IMR-90 (cell line): ENCODE measurements at regions not wholly inside any gene's neighbourhood (a gene's known extent, or its start where the extent isn't known, plus 50 kb on each side); places are given as distances from the start of the nearest gene placed in this dataset.

Experiments
- ATAC-seq: fragments of 200-7000 bp; cut with Tn5 transposase; 2 replicates; pipeline ENCODE4 v1.9.1; 2020; ENCODE audit warnings: low read depth, mild to moderate bottlenecking, moderate library complexity
- BruUV-seq: library from RNA; stranded (reverse); fragments of 400-500 nt; replicated peaks from 2 replicates; lab custom pipeline; 2021; lab: Mats Ljungman, UMichigan
- CTCF ChIA-PET: fragments of 300-600 bp; formaldehyde crosslinking; extraction: SDS; loops from one replicate; lab custom pipeline; 2021; ENCODE audit warnings: antibody characterized with exemption; lab: Yijun Ruan, JAX
- POLR2A ChIA-PET: fragments of 300-600 bp; sonication (Branson Sonifier 250); formaldehyde crosslinking; loops from one replicate; lab custom pipeline; 2022; ENCODE audit warnings: antibody characterized with exemption; ENCODE audit not compliant: unreplicated experiment; lab: Charles Lee
- DNase-seq: peaks from one replicate; pipeline ENCODE4 v3.0.0; 2013
- H2AFZ ChIP-seq: replicated peaks from 2 replicates; pipeline ENCODE3; 2013; ENCODE audit warnings: low read length, mild to moderate bottlenecking; ENCODE audit not compliant: poor library complexity
- H2AK5ac ChIP-seq: 2 replicates; pipeline ENCODE4 v1.6.1; 2013; ENCODE audit warnings: low read depth, low read length, inconsistent platforms
- H2AK9ac ChIP-seq: replicated peaks from 2 replicates; pipeline ENCODE3; 2013; ENCODE audit warnings: mild to moderate bottlenecking, low read depth, low read length, moderate library complexity; ENCODE audit not compliant: poor library complexity
- H2BK120ac ChIP-seq: 2 replicates; pipeline ENCODE4 v1.6.1; 2013; ENCODE audit warnings: low read depth, low read length, inconsistent platforms
- H2BK15ac ChIP-seq: 3 replicates; pipeline ENCODE4 v1.6.1; 2013; ENCODE audit warnings: low read depth, low read length, inconsistent platforms
- H2BK20ac ChIP-seq: 2 replicates; pipeline ENCODE4 v1.6.1; 2013; ENCODE audit warnings: low read depth, mild to moderate bottlenecking, inconsistent platforms, low read length, moderate library complexity
- H2BK5ac ChIP-seq: 2 replicates; pipeline ENCODE4 v1.6.1; 2013; ENCODE audit warnings: mild to moderate bottlenecking, low read depth, low read length, inconsistent platforms; ENCODE audit not compliant: poor library complexity, severe bottlenecking
- H3K14ac ChIP-seq: replicated peaks from 2 replicates; pipeline ENCODE4 v1.6.1; 2013; ENCODE audit warnings: low read depth, low read length, inconsistent platforms
- H3K18ac ChIP-seq: 2 replicates; pipeline ENCODE4 v1.6.1; 2013; ENCODE audit warnings: low read depth, low read length, control low read depth
- H3K23ac ChIP-seq: 2 replicates; pipeline ENCODE4 v1.6.1; 2013; ENCODE audit warnings: low read depth, low read length, inconsistent platforms
- H3K27ac ChIP-seq: 2 replicates; pipeline ENCODE4 v1.5.1; 2013; ENCODE audit warnings: mild to moderate bottlenecking, control low read depth, low read length; ENCODE audit not compliant: insufficient read depth
- H3K27me3 ChIP-seq: 2 replicates; pipeline ENCODE4 v1.6.1; 2013; ENCODE audit warnings: low read length; ENCODE audit not compliant: control insufficient read depth, insufficient read depth
- H3K36me3 ChIP-seq: 2 replicates; pipeline ENCODE4 v1.6.1; 2013; ENCODE audit warnings: low read length, mixed read lengths; ENCODE audit not compliant: control insufficient read depth, insufficient read depth
- H3K4ac ChIP-seq: 2 replicates; pipeline ENCODE4 v1.6.1; 2013; ENCODE audit warnings: low read depth, low read length, inconsistent platforms
- H3K4me1 ChIP-seq: 2 replicates; pipeline ENCODE4 v1.6.1; 2013; ENCODE audit warnings: low read length, mixed read lengths; ENCODE audit not compliant: control insufficient read depth, insufficient read depth
- H3K4me2 ChIP-seq: 2 replicates; pipeline ENCODE4 v1.6.1; 2013; ENCODE audit warnings: low read depth, mild to moderate bottlenecking, control low read depth, low read length, moderate library complexity
- H3K4me3 ChIP-seq: 2 replicates; pipeline ENCODE4 v1.5.1; 2013; ENCODE audit warnings: low read depth, mild to moderate bottlenecking, control low read depth, low read length, moderate library complexity; ENCODE audit not compliant: insufficient read depth
- H3K56ac ChIP-seq: 2 replicates; pipeline ENCODE4 v1.6.1; 2013; ENCODE audit warnings: low read length, inconsistent platforms; ENCODE audit not compliant: insufficient read depth; ENCODE audit errors: extremely low read depth
- H3K79me1 ChIP-seq, 2 experiments: 2 replicates each; pipeline ENCODE4 v1.6.1; 2013; ENCODE audit warnings: low read length in 2 of 2, inconsistent platforms in 1 of 2, low read depth in 1 of 2
- H3K9ac ChIP-seq: 2 replicates; pipeline ENCODE4 v1.6.1; 2013; ENCODE audit warnings: low read depth, low read length, control low read depth
- H3K9me1 ChIP-seq: 2 replicates; pipeline ENCODE4 v1.6.1; 2013; ENCODE audit warnings: low read length, inconsistent platforms; ENCODE audit not compliant: insufficient read depth
- H3K9me3 ChIP-seq: 2 replicates; pipeline ENCODE4 v1.6.1; 2013; ENCODE audit warnings: low read length; ENCODE audit not compliant: control insufficient read depth, insufficient read depth
- H4K20me1 ChIP-seq: 2 replicates; pipeline ENCODE4 v1.6.1; 2013; ENCODE audit warnings: low read length, inconsistent platforms; ENCODE audit not compliant: insufficient read depth
- H4K5ac ChIP-seq: 2 replicates; pipeline ENCODE4 v1.6.1; 2013; ENCODE audit warnings: mild to moderate bottlenecking, low read depth, low read length, control low read depth
- H4K8ac ChIP-seq, 2 experiments: 2 replicates each; pipeline ENCODE4 v1.6.1; 2013; ENCODE audit warnings: low read depth in 2 of 2, low read length in 2 of 2, control low read depth in 1 of 2, inconsistent platforms in 1 of 2
- H4K91ac ChIP-seq: 2 replicates; pipeline ENCODE4 v1.6.1; 2013; ENCODE audit warnings: low read depth, low read length, inconsistent platforms; ENCODE audit not compliant: insufficient read depth
- BHLHE40 ChIP-seq: fragments of 150-350 bp; IDR thresholded peaks from 2 replicates; pipeline ENCODE4 v1.6.1; 2016; ENCODE audit warnings: mild to moderate bottlenecking, low read depth, low read length
- CEBPB ChIP-seq: IDR thresholded peaks from 2 replicates; pipeline ENCODE4 v1.6.1; 2012; ENCODE audit warnings: low read depth, low read length, improper control_type of control experiment
- CHD1 ChIP-seq: IDR thresholded peaks from 2 replicates; pipeline ENCODE4 v1.6.1; 2012; ENCODE audit warnings: low read depth, low read length, improper control_type of control experiment
- FOS ChIP-seq: fragments of 150-350 bp; IDR thresholded peaks from 2 replicates; pipeline ENCODE4 v1.6.1; 2016; ENCODE audit warnings: low read depth, low read length
- MAZ ChIP-seq: IDR thresholded peaks from 2 replicates; pipeline ENCODE4 v1.6.1; 2012; ENCODE audit warnings: low read depth, mild to moderate bottlenecking, low read length, improper control_type of control experiment, moderate library complexity, borderline replicate concordance
- NFE2L2 ChIP-seq: fragments of 150-350 bp; IDR thresholded peaks from 2 replicates; pipeline ENCODE4 v1.6.1; 2016; ENCODE audit warnings: low read depth, mild to moderate bottlenecking, low read length
- RAD21 ChIP-seq: IDR thresholded peaks from 2 replicates; pipeline ENCODE4 v1.6.1; 2012; ENCODE audit warnings: low read length, improper control_type of control experiment
- RFX5 ChIP-seq: IDR thresholded peaks from 2 replicates; pipeline ENCODE4 v1.8.0; 2012; ENCODE audit warnings: low read depth, mild to moderate bottlenecking, low read length, moderate library complexity
- SMC3 ChIP-seq: fragments of 150-350 bp; IDR thresholded peaks from 2 replicates; pipeline ENCODE4 v1.6.1; 2016; ENCODE audit warnings: low read depth, mild to moderate bottlenecking, antibody characterized with exemption, low read length, moderate library complexity
- USF2 ChIP-seq: fragments of 150-350 bp; IDR thresholded peaks from 2 replicates; pipeline ENCODE4 v1.6.1; 2017; ENCODE audit warnings: mild to moderate bottlenecking, antibody characterized with exemption, low read length, low read depth
- WGBS, 2 experiments: methylation state at CpG; one replicate each; pipeline versions ENCODE4 v1.1.5 to v1.1.7; 2013; ENCODE audit warnings: missing lambda C conversion rate in 2 of 2; ENCODE audit not compliant: insufficient read length in 1 of 2; ENCODE audit errors: extremely low coverage in 2 of 2; 5-methylcytosine and 5-hydroxymethylcytosine counted together
- dilution Hi-C: fragments of 300-500 bp; cut with HindIII; formaldehyde crosslinking; loops from one replicate; pipeline ENCODE4 v1.14.3; 2018; ENCODE audit warnings: low sequenced_read_pairs; ENCODE audit not compliant: unreplicated experiment
- in situ Hi-C: fragments of 300-500 bp; cut with MboI; formaldehyde crosslinking; loops from 3 replicates; pipeline ENCODE4 v1.14.3; 2019; ENCODE audit warnings: low sequenced_read_pairs, inconsistent platforms, mixed read lengths
- intact Hi-C: fragments of 100-400 bp; cut with micrococcal nuclease; formaldehyde crosslinking; loops from 2 replicates; pipeline ENCODE4 v1.10.0; 2022
- TF ChIP-seq, protein P1 (sequence below): fragments of 150-350 bp; IDR thresholded peaks from 2 replicates; pipeline ENCODE4 v1.6.1; 2016; ENCODE audit warnings: low read depth, mild to moderate bottlenecking, low read length, moderate library complexity, borderline replicate concordance
- TF ChIP-seq, protein P2 (sequence below): conservative IDR thresholded peaks from 2 replicates; pipeline ENCODE4 v1.5.1; 2012; ENCODE audit warnings: mild to moderate bottlenecking, low read depth, low read length, improper control_type of control experiment

- Histone ChIP-seq H4K5ac (peak overlapping the region; percentile 47), H2BK120ac (peak overlapping the region; percentile 96), H3K4ac (peak overlapping the region; percentile 90), H3K27me3 (no peaks in the 10 kb centered on the region), H3K9me1 (peaks cover 23% of the 10 kb centered on the region), H3K4me2 (peak overlapping the region; percentile 81), H3K56ac (peak overlapping the region; percentile 93), H2AK9ac (peak overlapping the region; percentile 62), H2AK5ac (peak overlapping the region; percentile 79), H3K27ac (peak overlapping the region; percentile 74), H3K36me3 (no peaks in the 10 kb centered on the region), H3K23ac (peak overlapping the region; percentile 96), H3K18ac (peak overlapping the region; percentile 87), H4K20me1 (peaks cover 7% of the 10 kb centered on the region; the same call in 1 of the 2 replicates), H2AFZ (peak overlapping the region; percentile 65), H3K14ac (peak overlapping the region; percentile 93), H3K9me3 (no peaks in the 10 kb centered on the region), H3K4me1 (peaks cover 16% of the 10 kb centered on the region), H2BK15ac (peak overlapping the region; percentile 84; the same call in 2 of the 3 replicates), H2BK5ac (peak overlapping the region; percentile 94), H3K4me3 (no peak overlapping the region; the same call in 1 of the 2 replicates), H3K9ac (peak overlapping the region; percentile 15), H3K79me1 (no peaks in the 10 kb centered on the region), H2BK20ac (peak overlapping the region; percentile 93), H4K8ac (peak overlapping the region; percentile 21 to 90), H4K91ac (peak overlapping the region; percentile 95)
- ATAC-seq (peak; percentile 91), DNase-seq (peak; percentile 98)
- in situ Hi-C loops: no loop called here
- BruUV-seq: no TSS peak
- dilution Hi-C loops: no loop called here
- CTCF ChIA-PET: no interaction called here
- POLR2A ChIA-PET: interaction anchor here (1.0 to 1.1 kb wide), 2 partner anchors 9 to 76 kb away, joined by 4 read pairs; no protein-coding TSS in a partner anchor
- intact Hi-C loops: loop anchor here (1.0 to 2.0 kb wide), 3 partner anchors 8 to 178 kb away; no protein-coding TSS in a partner anchor
- WGBS, 2 experiments: no CpG with 5 or more reads among the region's 12 CpGs
- peak; percentile 90 for TF ChIP-seq CEBPB
- TF ChIP-seq FOS: peak; percentile 68
- TF ChIP-seq BHLHE40: peak; percentile 33; the same call in 1 of the 2 replicates
- peak; percentile 18; the same call in 1 of the 2 replicates for TF ChIP-seq NFE2L2
- TF ChIP-seq USF2: peak; percentile 90
- TF ChIP-seq SMC3: no peak
- peak; percentile 2; the same call in 1 of the 2 replicates for TF ChIP-seq CHD1
- TF ChIP-seq RFX5: no peak
- TF ChIP-seq RAD21: peak; percentile 31
- TF ChIP-seq, protein P1, sequence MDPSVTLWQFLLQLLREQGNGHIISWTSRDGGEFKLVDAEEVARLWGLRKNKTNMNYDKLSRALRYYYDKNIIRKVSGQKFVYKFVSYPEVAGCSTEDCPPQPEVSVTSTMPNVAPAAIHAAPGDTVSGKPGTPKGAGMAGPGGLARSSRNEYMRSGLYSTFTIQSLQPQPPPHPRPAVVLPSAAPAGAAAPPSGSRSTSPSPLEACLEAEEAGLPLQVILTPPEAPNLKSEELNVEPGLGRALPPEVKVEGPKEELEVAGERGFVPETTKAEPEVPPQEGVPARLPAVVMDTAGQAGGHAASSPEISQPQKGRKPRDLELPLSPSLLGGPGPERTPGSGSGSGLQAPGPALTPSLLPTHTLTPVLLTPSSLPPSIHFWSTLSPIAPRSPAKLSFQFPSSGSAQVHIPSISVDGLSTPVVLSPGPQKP: no peak
- TF ChIP-seq MAZ: peak; percentile 36; the same call in 1 of the 2 replicates
- TF ChIP-seq, protein P2, sequence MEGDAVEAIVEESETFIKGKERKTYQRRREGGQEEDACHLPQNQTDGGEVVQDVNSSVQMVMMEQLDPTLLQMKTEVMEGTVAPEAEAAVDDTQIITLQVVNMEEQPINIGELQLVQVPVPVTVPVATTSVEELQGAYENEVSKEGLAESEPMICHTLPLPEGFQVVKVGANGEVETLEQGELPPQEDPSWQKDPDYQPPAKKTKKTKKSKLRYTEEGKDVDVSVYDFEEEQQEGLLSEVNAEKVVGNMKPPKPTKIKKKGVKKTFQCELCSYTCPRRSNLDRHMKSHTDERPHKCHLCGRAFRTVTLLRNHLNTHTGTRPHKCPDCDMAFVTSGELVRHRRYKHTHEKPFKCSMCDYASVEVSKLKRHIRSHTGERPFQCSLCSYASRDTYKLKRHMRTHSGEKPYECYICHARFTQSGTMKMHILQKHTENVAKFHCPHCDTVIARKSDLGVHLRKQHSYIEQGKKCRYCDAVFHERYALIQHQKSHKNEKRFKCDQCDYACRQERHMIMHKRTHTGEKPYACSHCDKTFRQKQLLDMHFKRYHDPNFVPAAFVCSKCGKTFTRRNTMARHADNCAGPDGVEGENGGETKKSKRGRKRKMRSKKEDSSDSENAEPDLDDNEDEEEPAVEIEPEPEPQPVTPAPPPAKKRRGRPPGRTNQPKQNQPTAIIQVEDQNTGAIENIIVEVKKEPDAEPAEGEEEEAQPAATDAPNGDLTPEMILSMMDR: no peak
Observed at GRCh38 chr2:100742277-100743254, 77.4 kb upstream of the NPAS2 start.
